Astrocyte of the spinal cord (primary cell): ENCODE measurements at regions not wholly inside any gene's neighbourhood (a gene's known extent, or its start where the extent isn't known, plus 50 kb on each side); places are given as distances from the start of the nearest gene placed in this dataset.
A peak's percentile ranks its signal among the peaks of the same experiment; 100 is the strongest.
"Not testable (repeated sequence)": the region's sequence is repeated elsewhere in the genome, so short reads cannot be mapped to it uniquely, and the experiment has no call there.

ENCODE experiments used
- DNase-seq: peaks from one replicate; pipeline ENCODE4 v3.0.0; 2011; ENCODE audit warnings: low read depth, low spot score
- H3K4me3 ChIP-seq: 2 replicates; pipeline ENCODE4 v1.5.1; 2011; ENCODE audit warnings: low read depth, mild to moderate bottlenecking, low read length, moderate library complexity
- CTCF ChIP-seq: IDR thresholded peaks from 2 replicates; pipeline ENCODE4 v1.5.1; 2012; ENCODE audit warnings: low read depth, mild to moderate bottlenecking, low read length, inconsistent platforms
- in situ Hi-C: cut with HindIII; loops from 2 replicates; pipeline ENCODE4 v1.10.0; 2017; ENCODE audit warnings: low sequenced_read_pairs

GRCh38 chr12:19623751-19624399, 184.6 kb downstream of the AEBP2 start:
- in situ Hi-C loops = no loop called here
- TF ChIP-seq CTCF = no peak
- DNase-seq = no peak
- no peak overlapping the region for H3K4me3 ChIP-seq

GRCh38 chr12:19624491-19624890, 185.2 kb downstream of the AEBP2 start:
- TF ChIP-seq CTCF = no peak
- H3K4me3 ChIP-seq = no peak overlapping the region
- in situ Hi-C loops = no loop called here
- DNase-seq = peak; percentile 61

- in situ Hi-C loops, H3K4me3 ChIP-seq: not testable (repeated sequence)
- peak; percentile 61 for DNase-seq
These were observed 186.3 kb downstream of the AEBP2 start for GRCh38 chr12:19625551-19625950.

- in situ Hi-C loops = no loop called here
- no peak for DNase-seq
- no peak overlapping the region for H3K4me3 ChIP-seq
- TF ChIP-seq CTCF = no peak
These were observed 188.4 kb downstream of the AEBP2 start for GRCh38 chr12:19627719-19628118.

- no peak for DNase-seq
- no peak for TF ChIP-seq CTCF
- no peak overlapping the region for H3K4me3 ChIP-seq
- in situ Hi-C loops = no loop called here
These were observed 191.2 kb downstream of the AEBP2 start for GRCh38 chr12:19630536-19630935.

- H3K4me3 ChIP-seq = no peak overlapping the region
- in situ Hi-C loops = no loop called here
- DNase-seq = no peak
- TF ChIP-seq CTCF = no peak
These were observed 193.9 kb downstream of the AEBP2 start for GRCh38 chr12:19633194-19633593.

GRCh38 chr12:19633641-19634040, 194.3 kb downstream of the AEBP2 start:
- in situ Hi-C loops = no loop called here
- no peak for TF ChIP-seq CTCF
- no peak for DNase-seq
- H3K4me3 ChIP-seq = no peak overlapping the region
